ENCODE measurements at regions not wholly inside any gene's neighbourhood (a gene's known extent, or its start where the extent isn't known, plus 50 kb on each side); places are given as distances from the start of the nearest gene placed in this dataset.
"Not testable (repeated sequence)": the region's sequence is repeated elsewhere in the genome, so short reads cannot be mapped to it uniquely, and the experiment has no call there.

DNA sequence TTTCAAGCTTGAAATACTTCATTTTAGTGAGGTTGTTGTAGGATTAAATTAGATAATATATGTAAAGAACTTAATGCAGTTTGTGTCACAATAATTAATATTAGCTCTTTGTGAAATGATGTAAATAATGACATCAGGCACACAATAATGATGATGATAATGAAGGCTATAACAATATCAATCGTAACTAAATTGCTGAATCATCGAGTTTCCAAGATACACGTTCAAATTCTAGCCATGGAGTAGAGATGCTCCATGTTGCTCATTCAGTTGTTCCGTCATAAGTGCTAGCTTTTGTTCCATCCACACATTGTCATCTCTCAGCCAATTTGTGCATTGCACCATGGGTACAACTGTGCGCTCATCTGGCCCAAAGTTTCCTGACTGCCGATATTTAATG is 83.1 kb downstream of the CPXCR1 start:
- H3K4me2 ChIP-seq (ENCODE audit: insufficient read depth, low read length) = no peak overlapping the region
- H3K27me3 ChIP-seq (ENCODE audit: control insufficient read depth in 2 of 2, insufficient read depth in 2 of 2, low read length in 2 of 2) = no peaks in the 10 kb centered on the region
- H3K9me3 ChIP-seq (replicated peaks; ENCODE audit: control insufficient read depth, insufficient read depth, low read length) = no peaks in the 10 kb centered on the region
- TF ChIP-seq EZH2 (IDR thresholded peaks at IDR 0.05; ENCODE audit: borderline replicate concordance, low read depth, low read length, severe bottlenecking) = no peak
- no peak for TF ChIP-seq GATA2 (IDR thresholded peaks at IDR 0.05; ENCODE audit: insufficient read depth, insufficient read length, low read depth, low read length)
- TF ChIP-seq POLR2AphosphoS5 (IDR thresholded peaks at IDR 0.05; ENCODE audit: insufficient read depth, low read depth, low read length) = no peak
- TF ChIP-seq POLR2A (IDR thresholded peaks at IDR 0.05; ENCODE audit: low read depth, low read length) = no peak
- no peak for TF ChIP-seq MYC (IDR thresholded peaks at IDR 0.05; ENCODE audit: low read depth, low read length)
- BruUV-seq (replicated peaks) = no TSS peak
- no peak overlapping the region for H3K27ac ChIP-seq (ENCODE audit: insufficient read depth, low read depth, low read length)
- H4K20me1 ChIP-seq (replicated peaks; ENCODE audit: control insufficient read depth, extremely low read depth, insufficient read depth, low read length) = no peaks in the 10 kb centered on the region
- FAIRE-seq = no peak
- intact Hi-C loops (cut with micrococcal nuclease) = no loop called here
- ChIA-PET CTCF (no interaction called here), POLR2A (no interaction called here)
- no peaks in the 10 kb centered on the region for H3K79me2 ChIP-seq (ENCODE audit: control insufficient read depth, insufficient read depth, low read length)
- no peaks in the 10 kb centered on the region for H3K4me1 ChIP-seq (ENCODE audit: control insufficient read depth, extremely low read depth, insufficient read depth, low read length)
- no peak overlapping the region for H3K4me3 ChIP-seq (replicated peaks in 1 of 3; ENCODE audit: insufficient read depth in 1 of 3, low read depth in 1 of 3, low read length in 3 of 3)
- H3K36me3 ChIP-seq (ENCODE audit: control insufficient read depth in 2 of 2, extremely low read depth in 1 of 2, insufficient read depth in 2 of 2, low read length in 2 of 2) = no peaks in the 10 kb centered on the region
- no peak overlapping the region for H3K9ac ChIP-seq (replicated peaks; ENCODE audit: extremely low read depth, insufficient read depth, low read length)
- dilution Hi-C loops (cut with MboI; ENCODE audit: extremely low pct_ligation_motif_present, low sequenced_read_pairs) = no loop called here
- DNase-seq (ENCODE audit: low read depth, low spot score) = no peak
- no peak overlapping the region for H2AFZ ChIP-seq (ENCODE audit: low read depth, low read length)
- no peaks in the 10 kb centered on the region for H3K9me1 ChIP-seq (replicated peaks; ENCODE audit: control insufficient read depth, extremely low read depth, insufficient read depth, low read length)

DNA sequence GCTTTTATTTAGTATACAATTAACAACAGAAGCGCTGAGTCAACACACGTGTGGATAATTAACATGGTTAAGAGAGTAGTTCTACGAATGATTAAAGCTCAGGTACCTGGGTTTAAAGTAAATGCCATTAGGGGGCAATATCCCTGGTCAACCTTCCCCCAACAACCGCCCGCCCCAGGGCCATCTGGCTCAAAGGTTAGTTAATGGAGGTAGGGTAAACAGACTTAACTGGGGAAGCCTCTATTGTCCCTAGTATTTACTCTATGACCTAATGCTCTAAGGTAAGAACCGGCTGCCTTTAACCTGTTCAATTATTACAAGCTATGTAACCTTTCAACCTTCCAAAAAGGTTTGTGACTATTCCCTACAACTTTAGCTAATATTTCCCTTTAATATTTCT is 90.7 kb downstream of the CPXCR1 start:
- POLR2A ChIA-PET; dilution Hi-C loops (cut with MboI; ENCODE audit: extremely low pct_ligation_motif_present, low sequenced_read_pairs); BruUV-seq (replicated peaks): not testable (repeated sequence)

More for the DNA sequence above, 90.7 kb downstream of the CPXCR1 start:
- H3K4me1 ChIP-seq (ENCODE audit: control insufficient read depth, extremely low read depth, insufficient read depth, low read length); H3K9me1 ChIP-seq (replicated peaks; ENCODE audit: control insufficient read depth, extremely low read depth, insufficient read depth, low read length); H3K4me2 ChIP-seq (ENCODE audit: insufficient read depth, low read length); H3K27me3 ChIP-seq (ENCODE audit: control insufficient read depth in 2 of 2, insufficient read depth in 2 of 2, low read length in 2 of 2); H3K27ac ChIP-seq (ENCODE audit: insufficient read depth, low read depth, low read length); CTCF ChIA-PET; H3K36me3 ChIP-seq (ENCODE audit: control insufficient read depth in 2 of 2, extremely low read depth in 1 of 2, insufficient read depth in 2 of 2, low read length in 2 of 2); H3K9ac ChIP-seq (replicated peaks; ENCODE audit: extremely low read depth, insufficient read depth, low read length); H3K9me3 ChIP-seq (replicated peaks; ENCODE audit: control insufficient read depth, insufficient read depth, low read length); intact Hi-C loops (cut with micrococcal nuclease); H3K79me2 ChIP-seq (ENCODE audit: control insufficient read depth, insufficient read depth, low read length); FAIRE-seq; H2AFZ ChIP-seq (ENCODE audit: low read depth, low read length); H3K4me3 ChIP-seq (replicated peaks in 1 of 3; ENCODE audit: insufficient read depth in 1 of 3, low read depth in 1 of 3, low read length in 3 of 3); H4K20me1 ChIP-seq (replicated peaks; ENCODE audit: control insufficient read depth, extremely low read depth, insufficient read depth, low read length); DNase-seq (ENCODE audit: low read depth, low spot score): not testable (repeated sequence)
